IMR-90 (cell line): ENCODE measurements at regions not wholly inside any gene's neighbourhood (a gene's known extent, or its start where the extent isn't known, plus 50 kb on each side); places are given as distances from the start of the nearest gene placed in this dataset.
"Not testable (repeated sequence)": the region's sequence is repeated elsewhere in the genome, so short reads cannot be mapped to it uniquely, and the experiment has no call there.

Experiments used
- ATAC-seq: fragments of 200-7000 bp; cut with Tn5 transposase; 2 replicates; pipeline ENCODE4 v1.9.1; 2020; ENCODE audit warnings: low read depth, mild to moderate bottlenecking, moderate library complexity
- BruUV-seq: library from RNA; stranded (reverse); fragments of 400-500 nt; replicated peaks from 2 replicates; lab custom pipeline; 2021; lab: Mats Ljungman, UMichigan
- CTCF ChIA-PET: fragments of 300-600 bp; formaldehyde crosslinking; extraction: SDS; loops from one replicate; lab custom pipeline; 2021; ENCODE audit warnings: antibody characterized with exemption; lab: Yijun Ruan, JAX
- POLR2A ChIA-PET: fragments of 300-600 bp; sonication (Branson Sonifier 250); formaldehyde crosslinking; loops from one replicate; lab custom pipeline; 2022; ENCODE audit warnings: antibody characterized with exemption; ENCODE audit not compliant: unreplicated experiment; lab: Charles Lee
- DNase-seq: peaks from one replicate; pipeline ENCODE4 v3.0.0; 2013
- H2AFZ ChIP-seq: replicated peaks from 2 replicates; pipeline ENCODE3; 2013; ENCODE audit warnings: low read length, mild to moderate bottlenecking; ENCODE audit not compliant: poor library complexity
- H2AK5ac ChIP-seq: 2 replicates; pipeline ENCODE4 v1.6.1; 2013; ENCODE audit warnings: low read depth, low read length, inconsistent platforms
- H2AK9ac ChIP-seq: replicated peaks from 2 replicates; pipeline ENCODE3; 2013; ENCODE audit warnings: mild to moderate bottlenecking, low read depth, low read length, moderate library complexity; ENCODE audit not compliant: poor library complexity
- H2BK120ac ChIP-seq: 2 replicates; pipeline ENCODE4 v1.6.1; 2013; ENCODE audit warnings: low read depth, low read length, inconsistent platforms
- H2BK15ac ChIP-seq: 3 replicates; pipeline ENCODE4 v1.6.1; 2013; ENCODE audit warnings: low read depth, low read length, inconsistent platforms
- H2BK20ac ChIP-seq: 2 replicates; pipeline ENCODE4 v1.6.1; 2013; ENCODE audit warnings: low read depth, mild to moderate bottlenecking, inconsistent platforms, low read length, moderate library complexity
- H2BK5ac ChIP-seq: 2 replicates; pipeline ENCODE4 v1.6.1; 2013; ENCODE audit warnings: mild to moderate bottlenecking, low read depth, low read length, inconsistent platforms; ENCODE audit not compliant: poor library complexity, severe bottlenecking
- H3K14ac ChIP-seq: replicated peaks from 2 replicates; pipeline ENCODE4 v1.6.1; 2013; ENCODE audit warnings: low read depth, low read length, inconsistent platforms
- H3K18ac ChIP-seq: 2 replicates; pipeline ENCODE4 v1.6.1; 2013; ENCODE audit warnings: low read depth, low read length, control low read depth
- H3K23ac ChIP-seq: 2 replicates; pipeline ENCODE4 v1.6.1; 2013; ENCODE audit warnings: low read depth, low read length, inconsistent platforms
- H3K27ac ChIP-seq: 2 replicates; pipeline ENCODE4 v1.5.1; 2013; ENCODE audit warnings: mild to moderate bottlenecking, control low read depth, low read length; ENCODE audit not compliant: insufficient read depth
- H3K27me3 ChIP-seq: 2 replicates; pipeline ENCODE4 v1.6.1; 2013; ENCODE audit warnings: low read length; ENCODE audit not compliant: control insufficient read depth, insufficient read depth
- H3K36me3 ChIP-seq: 2 replicates; pipeline ENCODE4 v1.6.1; 2013; ENCODE audit warnings: low read length, mixed read lengths; ENCODE audit not compliant: control insufficient read depth, insufficient read depth
- H3K4ac ChIP-seq: 2 replicates; pipeline ENCODE4 v1.6.1; 2013; ENCODE audit warnings: low read depth, low read length, inconsistent platforms
- H3K4me1 ChIP-seq: 2 replicates; pipeline ENCODE4 v1.6.1; 2013; ENCODE audit warnings: low read length, mixed read lengths; ENCODE audit not compliant: control insufficient read depth, insufficient read depth
- H3K4me2 ChIP-seq: 2 replicates; pipeline ENCODE4 v1.6.1; 2013; ENCODE audit warnings: low read depth, mild to moderate bottlenecking, control low read depth, low read length, moderate library complexity
- H3K4me3 ChIP-seq: 2 replicates; pipeline ENCODE4 v1.5.1; 2013; ENCODE audit warnings: low read depth, mild to moderate bottlenecking, control low read depth, low read length, moderate library complexity; ENCODE audit not compliant: insufficient read depth
- H3K56ac ChIP-seq: 2 replicates; pipeline ENCODE4 v1.6.1; 2013; ENCODE audit warnings: low read length, inconsistent platforms; ENCODE audit not compliant: insufficient read depth; ENCODE audit errors: extremely low read depth
- H3K79me1 ChIP-seq, 2 experiments: 2 replicates each; pipeline ENCODE4 v1.6.1; 2013; ENCODE audit warnings: low read length in 2 of 2, inconsistent platforms in 1 of 2, low read depth in 1 of 2
- H3K9ac ChIP-seq: 2 replicates; pipeline ENCODE4 v1.6.1; 2013; ENCODE audit warnings: low read depth, low read length, control low read depth
- H3K9me1 ChIP-seq: 2 replicates; pipeline ENCODE4 v1.6.1; 2013; ENCODE audit warnings: low read length, inconsistent platforms; ENCODE audit not compliant: insufficient read depth
- H3K9me3 ChIP-seq: 2 replicates; pipeline ENCODE4 v1.6.1; 2013; ENCODE audit warnings: low read length; ENCODE audit not compliant: control insufficient read depth, insufficient read depth
- H4K20me1 ChIP-seq: 2 replicates; pipeline ENCODE4 v1.6.1; 2013; ENCODE audit warnings: low read length, inconsistent platforms; ENCODE audit not compliant: insufficient read depth
- H4K5ac ChIP-seq: 2 replicates; pipeline ENCODE4 v1.6.1; 2013; ENCODE audit warnings: mild to moderate bottlenecking, low read depth, low read length, control low read depth
- H4K8ac ChIP-seq, 2 experiments: 2 replicates each; pipeline ENCODE4 v1.6.1; 2013; ENCODE audit warnings: low read depth in 2 of 2, low read length in 2 of 2, control low read depth in 1 of 2, inconsistent platforms in 1 of 2
- H4K91ac ChIP-seq: 2 replicates; pipeline ENCODE4 v1.6.1; 2013; ENCODE audit warnings: low read depth, low read length, inconsistent platforms; ENCODE audit not compliant: insufficient read depth
- whole genome bisulfite sequencing, 2 experiments: methylation state at CpG; one replicate each; pipeline versions ENCODE4 v1.1.5 to v1.1.7; 2013; ENCODE audit warnings: missing lambda C conversion rate in 2 of 2; ENCODE audit not compliant: insufficient read length in 1 of 2; ENCODE audit errors: extremely low coverage in 2 of 2; 5-methylcytosine and 5-hydroxymethylcytosine counted together
- dilution Hi-C: fragments of 300-500 bp; cut with HindIII; formaldehyde crosslinking; loops from one replicate; pipeline ENCODE4 v1.14.3; 2018; ENCODE audit warnings: low sequenced_read_pairs; ENCODE audit not compliant: unreplicated experiment
- in situ Hi-C: fragments of 300-500 bp; cut with MboI; formaldehyde crosslinking; loops from 3 replicates; pipeline ENCODE4 v1.14.3; 2019; ENCODE audit warnings: low sequenced_read_pairs, inconsistent platforms, mixed read lengths
- intact Hi-C: fragments of 100-400 bp; cut with micrococcal nuclease; formaldehyde crosslinking; loops from 2 replicates; pipeline ENCODE4 v1.10.0; 2022

DNA sequence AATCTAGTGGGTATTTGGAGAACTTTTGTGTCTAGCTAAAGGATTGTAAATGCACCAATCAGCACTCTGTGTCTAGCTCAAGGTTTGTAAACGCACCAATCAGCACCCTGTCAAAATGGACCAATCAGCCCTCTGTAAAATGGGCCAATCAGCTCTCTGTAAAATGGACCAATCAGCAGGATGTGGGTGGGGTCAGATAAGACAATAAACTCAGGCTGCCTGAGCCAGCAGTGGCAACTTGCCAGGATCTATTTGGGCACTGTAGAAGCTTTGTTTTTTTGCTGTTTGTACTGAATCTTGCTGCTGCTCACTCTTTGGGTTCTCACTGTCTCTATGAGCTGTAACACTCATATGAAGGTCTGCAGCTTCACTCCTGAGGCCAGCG, 56.7 kb upstream of the PARP1 start:
- H2BK5ac ChIP-seq, H4K5ac ChIP-seq, ATAC-seq, H2BK20ac ChIP-seq, H3K23ac ChIP-seq, H2AFZ ChIP-seq, H3K9me1 ChIP-seq, H3K79me1 ChIP-seq, H2BK15ac ChIP-seq, H3K4me1 ChIP-seq, BruUV-seq, dilution Hi-C loops, H3K4me3 ChIP-seq, H3K56ac ChIP-seq, POLR2A ChIA-PET, H3K36me3 ChIP-seq, H3K9me3 ChIP-seq, H2BK120ac ChIP-seq, H4K8ac ChIP-seq, CTCF ChIA-PET, DNase-seq, H2AK9ac ChIP-seq, H2AK5ac ChIP-seq, H4K91ac ChIP-seq, H3K9ac ChIP-seq, H4K20me1 ChIP-seq, intact Hi-C loops, H3K4me2 ChIP-seq, H3K4ac ChIP-seq, in situ Hi-C loops, H3K27me3 ChIP-seq, H3K14ac ChIP-seq, H3K27ac ChIP-seq, H3K18ac ChIP-seq: not testable (repeated sequence)
- 80% methylated on average over 1 of the region's 2 CpGs; no CpG with 5 or more reads in 1 of the 2 experiments for WGBS, 2 experiments
